ENCODE measurements at regions not wholly inside any gene's neighbourhood (a gene's known extent, or its start where the extent isn't known, plus 50 kb on each side); places are given as distances from the start of the nearest gene placed in this dataset.

GRCh38 chr11:29685361-29685760 lies 331.5 kb downstream of the KCNA4 start:
- H3K27me3 ChIP-seq (ENCODE audit: insufficient read depth, poor library complexity, severe bottlenecking): no peaks in the 10 kb centered on the region
- no peak overlapping the region for H3K27ac ChIP-seq (replicated peaks)
- no peak for DNase-seq (ENCODE audit: low read depth in 1 of 2, low spot score in 1 of 2)
- no peak for TF ChIP-seq SPI1 (IDR thresholded peaks at IDR 0.05; ENCODE audit: borderline replicate concordance, low read depth)
- no peak for TF ChIP-seq REST (IDR thresholded peaks at IDR 0.05; ENCODE audit: insufficient replicate concordance, low read depth)
- TF ChIP-seq GABPA (IDR thresholded peaks at IDR 0.05; ENCODE audit: low read depth): no peak
- TF ChIP-seq POLR2AphosphoS5 (IDR thresholded peaks at IDR 0.05; ENCODE audit: low read depth): no peak
- TF ChIP-seq CTCF (IDR thresholded peaks at IDR 0.05; ENCODE audit: insufficient read depth, low read length): no peak
- H3K4me3 ChIP-seq (replicated peaks; ENCODE audit: insufficient read depth, low read length): no peak overlapping the region

GRCh38 chr11:29682856-29683255 lies 334.0 kb downstream of the KCNA4 start:
- H3K4me3 ChIP-seq (replicated peaks; ENCODE audit: insufficient read depth, low read length): no peak overlapping the region
- H3K27ac ChIP-seq (replicated peaks): no peak overlapping the region
- no peak for DNase-seq (ENCODE audit: low read depth in 1 of 2, low spot score in 1 of 2)
- TF ChIP-seq GABPA (IDR thresholded peaks at IDR 0.05; ENCODE audit: low read depth) (no peak), POLR2AphosphoS5 (IDR thresholded peaks at IDR 0.05; ENCODE audit: low read depth) (no peak), CTCF (IDR thresholded peaks at IDR 0.05; ENCODE audit: insufficient read depth, low read length) (no peak), REST (IDR thresholded peaks at IDR 0.05; ENCODE audit: insufficient replicate concordance, low read depth) (no peak), SPI1 (IDR thresholded peaks at IDR 0.05; ENCODE audit: borderline replicate concordance, low read depth) (no peak)
- H3K27me3 ChIP-seq (ENCODE audit: insufficient read depth, poor library complexity, severe bottlenecking): no peaks in the 10 kb centered on the region

- DNase-seq (ENCODE audit: low read depth in 1 of 2, low spot score in 1 of 2): peak in 1 of 2 experiments; percentile 25
- no peak overlapping the region for H3K4me3 ChIP-seq (replicated peaks; ENCODE audit: insufficient read depth, low read length)
- H3K27ac ChIP-seq (replicated peaks): no peak overlapping the region
- TF ChIP-seq REST (IDR thresholded peaks at IDR 0.05; ENCODE audit: insufficient replicate concordance, low read depth) (no peak), GABPA (IDR thresholded peaks at IDR 0.05; ENCODE audit: low read depth) (no peak), POLR2AphosphoS5 (IDR thresholded peaks at IDR 0.05; ENCODE audit: low read depth) (no peak), SPI1 (IDR thresholded peaks at IDR 0.05; ENCODE audit: borderline replicate concordance, low read depth) (peak; percentile 88), CTCF (IDR thresholded peaks at IDR 0.05; ENCODE audit: insufficient read depth, low read length) (no peak)
- H3K27me3 ChIP-seq (ENCODE audit: insufficient read depth, poor library complexity, severe bottlenecking): no peaks in the 10 kb centered on the region
These were observed 336.8 kb downstream of the KCNA4 start for GRCh38 chr11:29679996-29680395.

Measured in HL-60 (cell line).